K562 (cell line): ENCODE measurements at regions not wholly inside any gene's neighbourhood (a gene's known extent, or its start where the extent isn't known, plus 50 kb on each side); places are given as distances from the start of the nearest gene placed in this dataset.

Experiments used
- ATAC-seq: fragments of 200-7000 bp; cut with Tn5 transposase; 3 replicates; pipeline ENCODE4 v1.9.1; 2020; ENCODE audit warnings: moderate library complexity
- BruUV-seq: library from RNA; stranded (reverse); fragments of 400-500 nt; replicated peaks from 2 replicates; lab custom pipeline; 2021; lab: Mats Ljungman, UMichigan
- CTCF ChIA-PET: fragments of 300-600 bp; formaldehyde crosslinking; extraction: SDS; loops from one replicate; lab custom pipeline; 2021; ENCODE audit warnings: low intra/inter-chr PET ratio; lab: Yijun Ruan, JAX
- POLR2A ChIA-PET: fragments of 300-600, 350-650 bp; sonication (Branson Sonifier 250); formaldehyde crosslinking; extraction: SDS; loops from one replicate; lab custom pipeline; 2021; ENCODE audit warnings: antibody characterized with exemption, inconsistent platforms; lab: Yijun Ruan, JAX
- DNase-seq, 4 experiments: peaks; one replicate each; pipeline versions ENCODE4 v3.0.0 to v3.0.0-alpha.2; 2011 to 2018; ENCODE audit warnings: low spot score in 3 of 4, mixed read lengths in 3 of 4; ENCODE audit errors: extremely low read depth in 1 of 4
- FAIRE-seq: peaks from 2 replicates; lab custom pipeline; 2011; peaks lifted over from hg19 to GRCh38; lab: Jason Lieb, UNC
- H2AFZ ChIP-seq: 2 replicates; pipeline ENCODE4 v1.6.0; 2011; ENCODE audit warnings: low read depth, low read length, control low read depth, inconsistent platforms
- H3K27ac ChIP-seq: fragments of 200-600 bp; 3 replicates; pipeline ENCODE4 v1.8.0; 2011; ENCODE audit warnings: low read depth, mild to moderate bottlenecking, control low read depth, inconsistent platforms, low read length, moderate library complexity, mixed read lengths; ENCODE audit errors: extremely low read depth
- H3K27me3 ChIP-seq, 2 experiments: fragments of 300-600 bp in 1 of 2; 2 replicates in 1 of 2; 3 replicates in 1 of 2; pipeline versions ENCODE4 v1.6.0 to v1.8.0; 2011; ENCODE audit warnings: inconsistent platforms in 2 of 2, low read length in 2 of 2, mild to moderate bottlenecking in 1 of 2, mixed read lengths in 1 of 2, moderate library complexity in 1 of 2; ENCODE audit not compliant: control insufficient read depth in 2 of 2, insufficient read depth in 2 of 2
- H3K36me3 ChIP-seq: fragments of 300-600 bp; 3 replicates; pipeline ENCODE4 v1.8.0; 2011; ENCODE audit warnings: mild to moderate bottlenecking, low read length, inconsistent platforms; ENCODE audit not compliant: control insufficient read depth, insufficient read depth
- H3K4me1 ChIP-seq, 2 experiments: fragments of 200-600 bp in 1 of 2; replicated peaks in 1 of 2; 2 replicates in 1 of 2; 3 replicates in 1 of 2; pipeline versions ENCODE4 v1.5.1 to v1.8.0; 2011; ENCODE audit warnings: inconsistent platforms in 2 of 2, low read length in 2 of 2, mild to moderate bottlenecking in 1 of 2, mixed read lengths in 1 of 2, moderate library complexity in 1 of 2; ENCODE audit not compliant: control insufficient read depth in 2 of 2, insufficient read depth in 2 of 2
- H3K4me2 ChIP-seq: 2 replicates; pipeline ENCODE4 v1.6.1; 2011; ENCODE audit warnings: low read length, control low read depth, inconsistent platforms, mixed read lengths; ENCODE audit not compliant: insufficient read depth
- H3K4me3 ChIP-seq: fragments of 200-600 bp; sonication (generic), shearing (Covaris generic); 2 replicates; pipeline ENCODE4 v1.5.1; 2016; ENCODE audit warnings: control low read depth, inconsistent platforms
- H3K79me2 ChIP-seq: fragments of 200-600 bp; 3 replicates; pipeline ENCODE4 v1.8.0; 2011; ENCODE audit warnings: low read length, inconsistent platforms; ENCODE audit not compliant: control insufficient read depth, insufficient read depth
- H3K9ac ChIP-seq, 2 experiments: 2 replicates each; pipeline versions ENCODE4 v1.6.0 to v1.6.1; 2011; ENCODE audit warnings: low read depth in 2 of 2, low read length in 2 of 2, control low read depth in 1 of 2, inconsistent platforms in 1 of 2, mild to moderate bottlenecking in 1 of 2, mixed read lengths in 1 of 2; ENCODE audit not compliant: insufficient read depth in 1 of 2
- H3K9me1 ChIP-seq: one replicate; pipeline ENCODE4 v1.6.0; 2011; ENCODE audit warnings: inconsistent platforms, mild to moderate bottlenecking, low read length, moderate library complexity; ENCODE audit not compliant: control insufficient read depth, insufficient read depth
- H3K9me3 ChIP-seq: replicated peaks from 2 replicates; pipeline ENCODE4 v1.5.1; 2011; ENCODE audit warnings: low read depth, low read length, inconsistent platforms; ENCODE audit not compliant: control insufficient read depth, insufficient read depth
- H4K20me1 ChIP-seq: replicated peaks from 2 replicates; pipeline ENCODE4 v1.6.1; 2011; ENCODE audit warnings: low read length, inconsistent platforms, mixed read lengths; ENCODE audit not compliant: control insufficient read depth, insufficient read depth
- ARHGAP35 ChIP-seq: fragments of 450-650 bp; IDR thresholded peaks from 2 replicates; pipeline ENCODE4 v1.6.1; 2018; ENCODE audit not compliant: partially characterized antibody
- ATF7 ChIP-seq: fragments of 450-650 bp; IDR thresholded peaks from 2 replicates; pipeline ENCODE4 v1.7.1; 2014; ENCODE audit warnings: mild to moderate bottlenecking, moderate library complexity
- COPS2 ChIP-seq: fragments of 450-650 bp; conservative IDR thresholded peaks from 2 replicates; pipeline ENCODE4 v1.6.1; 2016; ENCODE audit warnings: mild to moderate bottlenecking, moderate library complexity
- CXXC5 ChIP-seq: fragments of 250-450 bp; sonication (Bioruptor Pico); IDR thresholded peaks from 2 replicates; pipeline ENCODE4 v1.8.0; 2022; ENCODE audit warnings: inconsistent platforms, mild to moderate bottlenecking, moderate library complexity
- HEY1 ChIP-seq: fragments of 250-450 bp; sonication (Bioruptor Pico); IDR thresholded peaks from 2 replicates; pipeline ENCODE4 v1.5.0; 2020; ENCODE audit warnings: mild to moderate bottlenecking, moderate library complexity, borderline replicate concordance
- HMG20A ChIP-seq: fragments of 450-650 bp; formaldehyde crosslinking; conservative IDR thresholded peaks from 2 replicates; pipeline ENCODE4 v1.4.0; 2020; ENCODE audit warnings: mild to moderate bottlenecking, mixed read lengths
- HNRNPH1 ChIP-seq: fragments of 200-400 bp; formaldehyde crosslinking; optimal IDR thresholded peaks from 2 replicates; pipeline ENCODE3; 2017; ENCODE audit warnings: low read depth, mild to moderate bottlenecking, low read length, moderate library complexity
- PYGO2 ChIP-seq: fragments of 450-650 bp; IDR thresholded peaks from 2 replicates; pipeline ENCODE4 v1.6.1; 2016; ENCODE audit warnings: mild to moderate bottlenecking, missing genetic modification characterization, moderate library complexity, missing compliant biosample characterization
- RBM22 ChIP-seq: fragments of 200-400 bp; formaldehyde crosslinking; IDR thresholded peaks from 2 replicates; pipeline ENCODE4 v1.6.1; 2018; ENCODE audit warnings: low read length, low read depth; ENCODE audit not compliant: poor library complexity, severe bottlenecking
- SMAD3 ChIP-seq: fragments of 450-650 bp; formaldehyde crosslinking; conservative IDR thresholded peaks from 2 replicates; pipeline ENCODE4 v1.4.0; 2020; ENCODE audit warnings: mild to moderate bottlenecking
- SP1 ChIP-seq: sonication (generic); formaldehyde crosslinking; IDR thresholded peaks from 2 replicates; pipeline ENCODE4 v1.8.1; 2022; ENCODE audit warnings: mild to moderate bottlenecking, missing genetic modification reagents
- TBP ChIP-seq: optimal IDR thresholded peaks from 2 replicates; pipeline ENCODE3; 2011; ENCODE audit warnings: low read depth, low read length, improper control_type of control experiment
- ZKSCAN8 ChIP-seq: fragments of 200-800 bp; sonication (Bioruptor generic); IDR thresholded peaks from 2 replicates; pipeline ENCODE4 v1.6.1; 2016; ENCODE audit warnings: missing genetic modification characterization, missing compliant biosample characterization
- ZNF232 ChIP-seq: sonication (generic); formaldehyde crosslinking; IDR thresholded peaks from 2 replicates; pipeline ENCODE4 v1.8.0; 2022; ENCODE audit warnings: mild to moderate bottlenecking, missing genetic modification reagents
- ZNF609 ChIP-seq: sonication (generic); formaldehyde crosslinking; IDR thresholded peaks from 2 replicates; pipeline ENCODE4 v1.8.1; 2023; ENCODE audit warnings: missing genetic modification reagents, mild to moderate bottlenecking, borderline replicate concordance
- ZNF696 ChIP-seq: fragments of 250-450 bp; sonication (Bioruptor Pico); conservative IDR thresholded peaks from 2 replicates; pipeline ENCODE4 v1.4.0; 2020; ENCODE audit warnings: mild to moderate bottlenecking, moderate library complexity
- ZNF707 ChIP-seq: fragments of 250-450 bp; sonication (Bioruptor Pico); conservative IDR thresholded peaks from 2 replicates; pipeline ENCODE4 v1.8.0; 2022; ENCODE audit warnings: inconsistent platforms, mild to moderate bottlenecking, moderate library complexity
- WGBS: fragments of 100-300 bp; shearing (Covaris generic); methylation state at CpG from one replicate; pipeline ENCODE4 v1.1.6; 2016; ENCODE audit warnings: low coverage, mixed read lengths; ENCODE audit not compliant: insufficient coverage; ENCODE audit errors: missing lambda C conversion rate; 5-methylcytosine and 5-hydroxymethylcytosine counted together
- in situ Hi-C: fragments of 300-500 bp; cut with MboI; formaldehyde crosslinking; loops from 4 replicates; pipeline ENCODE4 v1.15.0; 2018; ENCODE audit warnings: inconsistent platforms, mixed read lengths
- intact Hi-C: fragments of 100-400 bp; cut with micrococcal nuclease; formaldehyde crosslinking; loops from 2 replicates; pipeline ENCODE4 v1.14.2; 2022

- TF ChIP-seq ZKSCAN8 (CRISPR knock-in tag) = no peak
- no peak for TF ChIP-seq COPS2
- no peak for TF ChIP-seq CXXC5 (CRISPR knock-in tag)
- TF ChIP-seq HNRNPH1 = no peak
These were observed 953.9 kb upstream of the PCDH10 start (continued) for GRCh38 chr4:132195176-132195575.

GRCh38 chr4:132203618-132204017 is 945.5 kb upstream of the PCDH10 start:
- Histone ChIP-seq H3K27me3 (no peaks in the 10 kb centered on the region), H3K4me2 (no peak overlapping the region), H2AFZ (no peak overlapping the region), H3K9me1 (no peaks in the 10 kb centered on the region), H4K20me1 (no peaks in the 10 kb centered on the region), H3K4me1 (no peaks in the 10 kb centered on the region), H3K79me2 (no peaks in the 10 kb centered on the region), H3K9me3 (no peaks in the 10 kb centered on the region), H3K9ac (no peak overlapping the region), H3K4me3 (no peak overlapping the region), H3K27ac (no peak overlapping the region), H3K36me3 (no peaks in the 10 kb centered on the region)
- in situ Hi-C loops = no loop called here
- ChIA-PET POLR2A (no interaction called here), CTCF (no interaction called here)
- DNase-seq = no peak
- FAIRE-seq = no peak
- no TSS peak for BruUV-seq
- WGBS = 0% methylated on average over 2 of the region's 2 CpGs
- no peak for ATAC-seq
- intact Hi-C loops = no loop called here
- TF ChIP-seq SP1 (CRISPR knock-in tag) (no peak), ZNF232 (CRISPR knock-in tag) (no peak), ATF7 (no peak), RBM22 (no peak), ZNF707 (CRISPR knock-in tag) (no peak), PYGO2 (tag) (no peak), ZNF696 (no peak), ZNF609 (no peak), HEY1 (CRISPR knock-in tag) (no peak), ARHGAP35 (no peak), SMAD3 (CRISPR knock-in tag) (no peak), HMG20A (no peak), TBP (no peak)
